HL-60/S4 treated with phorbol 12-myristate 13-acetate at 8.2 ng/mL for 4 days and 3 days (cell line): ENCODE measurements at regions not wholly inside any gene's neighbourhood (a gene's known extent, or its start where the extent isn't known, plus 50 kb on each side); places are given as distances from the start of the nearest gene placed in this dataset.

ENCODE experiments used
- in situ Hi-C: fragments of 300-500 bp; cut with MboI; formaldehyde crosslinking; loops from 2 replicates; pipeline ENCODE4 v1.15.0; 2022; ENCODE audit warnings: low sequenced_read_pairs

DNA sequence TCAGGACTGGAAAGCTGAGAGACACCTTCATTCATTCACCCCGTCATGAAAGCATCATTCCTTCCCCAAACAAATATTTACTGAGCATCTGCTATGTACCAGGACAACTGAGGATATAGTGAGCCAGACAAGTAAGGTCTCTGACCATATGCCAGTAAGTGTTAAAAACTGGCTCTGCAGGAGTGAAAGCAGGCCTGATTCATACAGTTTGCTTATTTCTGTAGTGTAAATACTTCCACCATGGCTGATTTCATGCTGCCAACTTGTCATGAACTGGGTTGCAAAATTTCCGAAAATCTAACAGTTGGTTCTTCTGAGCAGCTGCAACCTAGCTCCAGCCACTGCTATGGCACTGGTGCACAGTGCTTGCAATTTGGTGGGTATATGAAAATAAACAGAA, 68.1 kb downstream of the YIPF5 start:
- in situ Hi-C loops: no loop called here

DNA sequence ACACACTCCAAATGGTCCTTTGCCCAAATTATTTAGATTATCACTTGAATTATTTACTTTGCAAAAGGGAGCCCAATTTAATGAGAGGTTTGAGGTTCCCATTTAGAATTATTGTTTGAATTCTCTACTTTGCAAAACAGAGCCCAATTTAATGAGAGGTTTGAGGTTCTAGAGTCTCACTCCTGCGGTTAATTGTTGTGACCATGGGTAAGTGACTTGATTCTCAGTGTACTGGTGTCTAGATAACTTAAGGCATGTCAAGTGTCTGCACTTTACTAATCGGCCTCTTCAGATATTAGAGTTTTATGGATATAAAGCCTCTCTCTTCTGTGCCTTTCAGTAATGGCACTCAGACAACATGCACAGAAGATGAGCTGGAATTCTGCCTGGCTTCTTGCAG, 67.5 kb downstream of the YIPF5 start:
- in situ Hi-C loops: no loop called here

GRCh38 chr5:144103611-144104485, 66.6 kb downstream of the YIPF5 start:
- in situ Hi-C loops: no loop called here

DNA sequence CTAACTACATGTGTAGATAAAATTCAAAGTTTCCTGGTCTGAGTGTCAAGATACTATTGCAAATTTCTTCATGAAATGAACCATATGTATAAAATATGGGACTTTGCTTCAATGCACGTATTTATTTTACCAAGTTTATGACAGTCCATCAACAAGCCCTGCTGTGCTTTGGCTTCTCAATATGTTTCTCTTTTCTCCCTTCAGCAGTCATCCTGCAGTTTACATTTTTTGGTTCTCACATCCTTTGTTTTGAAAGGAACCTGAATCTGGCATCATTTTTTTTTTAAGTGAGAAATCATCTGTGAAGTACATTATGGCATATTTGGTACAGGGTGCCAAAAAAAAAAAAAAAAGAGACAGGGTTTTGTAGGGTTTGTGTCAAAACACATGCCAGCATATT, 65.1 kb downstream of the YIPF5 start:
- in situ Hi-C loops: no loop called here

GRCh38 chr5:144108131-144108530, 62.3 kb downstream of the YIPF5 start:
- in situ Hi-C loops: no loop called here
